Tongue (tissue), 1 donor: ENCODE measurements at regions not wholly inside any gene's neighbourhood (a gene's known extent, or its start where the extent isn't known, plus 50 kb on each side); places are given as distances from the start of the nearest gene placed in this dataset.

ENCODE experiments used
- DNase-seq: peaks from one replicate; pipeline ENCODE4 v3.0.0-alpha.2; 2015

DNA sequence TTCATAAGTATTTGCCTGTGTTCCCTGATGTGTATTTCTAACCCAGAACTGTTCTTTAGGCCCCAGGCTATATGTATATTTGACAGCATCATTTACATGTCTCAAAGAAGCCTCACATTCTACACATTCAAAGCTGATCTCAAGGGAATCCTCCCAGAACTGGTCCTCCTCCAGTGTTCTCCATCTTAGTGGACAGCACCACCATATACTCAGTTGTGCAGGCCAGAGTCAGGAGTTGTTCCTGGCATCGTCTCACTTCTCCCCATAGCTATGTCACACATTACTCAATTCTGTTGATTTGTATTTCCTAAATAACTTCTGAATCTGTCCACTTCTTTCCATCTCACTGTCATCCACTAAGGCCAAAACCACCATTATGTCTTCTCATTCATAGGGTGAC, 82.8 kb upstream of the TRPC3 start:
- DNase-seq: no peak

DNA sequence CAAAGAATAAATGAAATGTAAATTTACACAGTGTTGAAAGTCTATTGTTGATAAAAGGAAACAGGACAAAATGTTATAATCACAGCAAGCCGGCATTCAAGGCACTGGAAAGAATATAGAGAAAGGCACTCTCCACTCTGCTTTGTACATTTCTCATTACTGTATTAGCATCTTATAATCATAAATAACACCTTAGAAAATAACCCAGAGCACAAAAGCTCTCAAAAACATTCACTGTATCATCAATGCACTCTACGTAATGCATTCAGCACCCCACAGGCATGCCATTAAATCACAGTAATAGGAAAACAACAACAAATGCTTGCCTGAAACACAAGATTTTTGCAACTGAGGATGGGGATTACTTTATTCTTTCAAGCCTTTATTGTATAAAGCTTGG, 75.3 kb upstream of the TRPC3 start:
- DNase-seq: no peak

DNA sequence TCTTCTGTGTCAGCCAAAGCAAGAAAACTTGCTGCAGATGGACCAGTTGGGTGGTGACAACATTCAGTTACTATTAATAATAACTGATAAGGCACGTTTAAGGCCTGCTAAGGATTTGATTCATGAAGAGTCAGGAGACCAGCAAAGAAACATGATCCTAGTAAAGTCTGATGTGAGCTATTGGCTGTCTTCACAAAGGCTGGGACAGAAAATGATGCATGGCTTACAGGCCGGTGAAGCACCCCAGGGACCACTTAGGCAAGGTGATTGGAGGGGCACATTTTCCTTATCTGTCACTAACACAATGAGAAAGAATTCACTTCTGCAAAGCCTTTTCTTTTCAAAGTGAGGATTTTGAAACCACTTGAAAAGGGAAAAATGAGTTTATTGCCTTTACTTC, 65.4 kb upstream of the TRPC3 start:
- DNase-seq: no peak

DNA sequence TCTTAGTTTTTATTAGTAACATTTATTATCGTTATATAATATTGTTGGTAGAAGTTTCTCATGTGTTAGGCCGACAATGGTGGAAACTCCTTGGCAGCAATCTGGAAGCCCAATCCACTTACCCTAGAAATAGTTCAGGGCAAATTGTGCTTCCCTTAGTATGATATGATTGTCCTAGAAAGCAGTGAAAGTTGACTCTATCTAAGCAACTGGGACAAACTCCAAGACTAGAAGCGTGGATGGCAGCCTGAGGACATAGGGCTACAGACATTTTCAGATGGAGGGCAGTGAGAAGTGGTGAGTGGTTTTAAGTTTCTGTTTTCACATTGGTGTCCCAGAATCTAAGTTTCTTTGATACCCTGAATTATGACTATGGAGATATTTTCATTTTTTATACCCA, 63.3 kb upstream of the TRPC3 start:
- no peak for DNase-seq

DNA sequence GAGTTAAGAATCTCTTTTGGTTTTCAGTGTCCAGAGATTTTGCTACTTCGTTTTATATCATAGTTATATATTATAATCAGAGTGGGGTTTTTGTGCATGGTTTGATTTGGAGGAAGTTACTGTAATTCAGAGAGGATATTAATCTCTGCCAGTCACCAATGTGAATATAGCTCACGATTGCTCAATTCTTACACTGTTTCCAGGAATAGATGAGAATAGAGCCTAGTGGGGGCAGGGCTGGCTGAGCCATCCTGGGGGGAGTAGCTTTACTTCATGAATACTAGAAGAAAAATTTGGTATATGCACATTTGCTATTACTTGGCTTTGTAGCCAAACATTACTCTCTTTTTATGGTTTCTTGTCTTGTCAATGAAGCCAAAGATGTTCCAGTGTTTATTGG, 60.9 kb upstream of the TRPC3 start:
- DNase-seq: no peak

DNA sequence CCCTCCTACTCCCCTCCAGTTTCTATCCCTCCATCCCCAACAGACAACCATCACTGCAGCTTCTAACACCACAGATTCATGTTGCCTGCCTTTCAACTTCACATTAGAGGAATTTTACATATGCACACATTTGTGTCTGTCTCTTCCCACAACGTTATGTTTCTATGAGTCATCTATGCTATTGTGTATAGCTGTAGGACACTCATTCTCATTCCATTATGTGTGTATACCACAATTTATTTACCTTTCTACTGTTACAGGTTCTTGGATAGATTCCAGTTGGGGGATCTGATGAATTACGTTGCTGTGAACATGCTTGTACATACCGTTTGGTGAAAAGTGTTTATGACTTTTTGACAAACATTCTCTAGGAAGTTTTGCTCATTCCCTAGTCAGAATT, 58.8 kb upstream of the TRPC3 start:
- DNase-seq: no peak

DNA sequence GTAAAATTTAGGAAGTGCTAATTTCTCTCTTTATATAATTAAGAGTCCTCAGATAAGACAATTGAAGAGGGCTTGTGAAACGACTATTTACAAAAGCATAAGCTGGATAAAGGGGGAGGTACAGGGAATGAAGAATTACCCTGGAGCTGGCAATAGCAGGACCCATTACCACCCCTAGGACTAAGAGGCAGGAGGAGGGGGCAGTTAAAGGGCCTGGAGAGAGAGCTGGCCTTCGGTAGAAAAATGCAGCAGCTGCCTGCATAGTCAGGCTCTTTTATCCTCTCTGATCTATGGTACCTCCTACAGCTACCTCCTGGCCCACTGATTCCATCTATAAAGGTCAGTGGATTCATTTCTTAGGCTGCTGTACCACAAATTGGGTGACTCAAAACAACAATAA, 57.7 kb upstream of the TRPC3 start:
- DNase-seq: no peak

DNA sequence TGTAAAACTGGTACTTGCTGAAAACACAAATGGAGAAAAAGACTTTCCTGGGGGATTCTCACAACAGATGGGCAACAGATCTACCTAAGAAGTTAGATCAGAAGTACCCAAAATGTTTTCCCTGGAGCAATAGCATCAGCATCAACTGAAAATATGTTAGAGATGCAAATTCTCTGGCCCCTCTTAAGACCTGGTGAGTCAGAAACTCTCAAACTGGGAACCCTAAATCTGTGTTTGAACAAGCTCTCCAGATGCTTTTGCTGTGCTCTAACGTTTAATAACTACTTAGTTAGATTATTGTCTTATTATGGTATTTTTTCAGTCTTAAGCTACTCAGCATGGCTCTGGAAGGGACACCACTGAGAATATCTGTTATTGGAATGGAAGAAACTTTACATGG, 55.2 kb upstream of the TRPC3 start:
- DNase-seq: no peak

DNA sequence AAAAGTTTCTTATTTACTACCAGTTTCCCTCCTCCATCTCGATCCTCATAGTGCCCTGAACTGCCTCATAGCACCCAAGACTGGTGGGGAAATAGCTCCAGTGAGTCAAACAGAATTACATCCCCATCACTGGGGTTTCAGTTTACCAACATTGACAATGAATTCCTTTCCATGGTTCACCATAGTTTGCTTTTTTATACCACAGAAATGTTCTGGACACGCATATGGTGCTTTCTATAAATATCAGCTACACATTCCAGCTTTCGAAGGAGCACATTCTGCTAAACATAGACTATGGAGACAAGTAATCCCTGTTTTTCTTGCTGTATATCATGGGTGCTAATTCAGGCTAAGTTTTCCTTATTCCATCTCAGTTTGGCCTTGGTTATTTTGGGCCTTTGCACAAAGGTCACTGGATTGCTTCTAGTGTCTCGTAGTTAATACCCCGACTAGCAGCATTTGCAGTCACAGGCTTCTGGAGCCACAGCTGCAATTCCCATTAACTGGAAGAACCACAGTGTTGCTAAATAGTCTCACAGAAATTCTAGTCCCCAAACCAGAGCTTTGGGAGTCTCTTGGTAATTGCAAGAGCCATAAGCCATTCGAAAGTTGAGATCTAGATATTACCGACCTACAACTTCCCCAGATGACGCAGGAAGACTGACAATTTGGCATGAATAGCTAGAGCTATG, 53.4 kb upstream of the TRPC3 start:
- DNase-seq: no peak

DNA sequence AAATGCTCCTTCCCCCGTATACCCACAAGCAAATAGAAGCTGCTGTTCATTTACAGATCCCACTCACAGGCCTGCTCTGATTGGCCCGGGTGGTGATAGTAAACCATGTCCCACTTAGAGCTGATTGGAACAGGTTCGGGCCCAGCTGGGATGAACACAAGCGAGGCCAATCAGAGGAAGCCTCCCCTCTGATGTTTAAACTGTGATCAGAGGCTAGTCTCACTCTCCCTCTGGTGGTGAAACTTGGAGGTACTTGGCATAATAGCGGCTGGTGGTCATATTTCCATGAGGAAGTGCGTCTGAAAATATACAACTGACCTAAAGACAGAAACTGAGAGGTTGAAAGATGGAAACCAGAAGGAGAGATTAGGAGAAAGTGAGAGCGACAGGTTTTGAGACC, 51.5 kb upstream of the TRPC3 start:
- DNase-seq: peak; percentile 14
